ENCODE measurements at regions not wholly inside any gene's neighbourhood (a gene's known extent, or its start where the extent isn't known, plus 50 kb on each side); places are given as distances from the start of the nearest gene placed in this dataset.
"Not testable (repeated sequence)": the region's sequence is repeated elsewhere in the genome, so short reads cannot be mapped to it uniquely, and the experiment has no call there.

- Histone ChIP-seq H2AFZ (ENCODE audit: low read depth, low read length) (no peak overlapping the region), H3K9ac (replicated peaks; ENCODE audit: extremely low read depth, insufficient read depth, low read length) (no peak overlapping the region), H3K9me1 (replicated peaks; ENCODE audit: control insufficient read depth, extremely low read depth, insufficient read depth, low read length) (no peaks in the 10 kb centered on the region), H4K20me1 (replicated peaks; ENCODE audit: control insufficient read depth, extremely low read depth, insufficient read depth, low read length) (no peaks in the 10 kb centered on the region), H3K4me3 (replicated peaks in 1 of 3; ENCODE audit: insufficient read depth in 1 of 3, low read depth in 1 of 3, low read length in 3 of 3) (no peak overlapping the region), H3K36me3 (ENCODE audit: control insufficient read depth in 2 of 2, extremely low read depth in 1 of 2, insufficient read depth in 2 of 2, low read length in 2 of 2) (no peaks in the 10 kb centered on the region), H3K9me3 (replicated peaks; ENCODE audit: control insufficient read depth, insufficient read depth, low read length) (no peaks in the 10 kb centered on the region), H3K4me2 (ENCODE audit: insufficient read depth, low read length) (no peak overlapping the region), H3K4me1 (ENCODE audit: control insufficient read depth, extremely low read depth, insufficient read depth, low read length) (peaks cover 3% of the 10 kb centered on the region), H3K27me3 (ENCODE audit: control insufficient read depth in 2 of 2, insufficient read depth in 2 of 2, low read length in 2 of 2) (no peaks in the 10 kb centered on the region), H3K27ac (ENCODE audit: insufficient read depth, low read depth, low read length) (no peak overlapping the region), H3K79me2 (ENCODE audit: control insufficient read depth, insufficient read depth, low read length) (no peaks in the 10 kb centered on the region)
- intact Hi-C loops (cut with micrococcal nuclease) (loop anchor here (10.0 kb wide), 1 partner anchor 46 kb away; no protein-coding TSS in a partner anchor), dilution Hi-C loops (cut with MboI; ENCODE audit: extremely low pct_ligation_motif_present, low sequenced_read_pairs) (no loop called here)
- POLR2A ChIA-PET, result no interaction called here
- TF ChIP-seq GATA2 (IDR thresholded peaks at IDR 0.05; ENCODE audit: insufficient read depth, insufficient read length, low read depth, low read length) (no peak), JUN (IDR thresholded peaks at IDR 0.05; ENCODE audit: borderline replicate concordance, insufficient read depth, insufficient read length, low read depth) (no peak), MYC (IDR thresholded peaks at IDR 0.05; ENCODE audit: low read depth, low read length) (no peak), POLR2AphosphoS5 (IDR thresholded peaks at IDR 0.05; ENCODE audit: insufficient read depth, low read depth, low read length) (no peak), POLR2A (IDR thresholded peaks at IDR 0.05; ENCODE audit: low read depth, low read length) (no peak), CTCF (IDR thresholded peaks at IDR 0.05; ENCODE audit: extremely low read depth in 1 of 2, insufficient read depth in 1 of 2, low read depth in 1 of 2, low read length in 2 of 2) (no peak)
- TF ChIP-seq, protein P1, sequence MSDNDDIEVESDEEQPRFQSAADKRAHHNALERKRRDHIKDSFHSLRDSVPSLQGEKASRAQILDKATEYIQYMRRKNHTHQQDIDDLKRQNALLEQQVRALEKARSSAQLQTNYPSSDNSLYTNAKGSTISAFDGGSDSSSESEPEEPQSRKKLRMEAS (IDR thresholded peaks at IDR 0.05; ENCODE audit: insufficient read depth, insufficient read length), result no peak
- no TSS peak for BruUV-seq (replicated peaks)
- CTCF ChIA-PET, result no interaction called here
- peak; percentile 54 for FAIRE-seq
- DNase-seq (ENCODE audit: low read depth, low spot score), result peak; percentile 16
Measured at GRCh38 chrX:34238896-34239295, 106.8 kb upstream of the FAM47A start.

GRCh38 chrX:34230156-34230555 is 98.0 kb upstream of the FAM47A start:
- H3K9me1 ChIP-seq (replicated peaks; ENCODE audit: control insufficient read depth, extremely low read depth, insufficient read depth, low read length); H2AFZ ChIP-seq (ENCODE audit: low read depth, low read length); dilution Hi-C loops (cut with MboI; ENCODE audit: extremely low pct_ligation_motif_present, low sequenced_read_pairs); FAIRE-seq; H3K79me2 ChIP-seq (ENCODE audit: control insufficient read depth, insufficient read depth, low read length); H3K27ac ChIP-seq (ENCODE audit: insufficient read depth, low read depth, low read length); DNase-seq (ENCODE audit: low read depth, low spot score); BruUV-seq (replicated peaks); H3K27me3 ChIP-seq (ENCODE audit: control insufficient read depth in 2 of 2, insufficient read depth in 2 of 2, low read length in 2 of 2); CTCF ChIA-PET; POLR2A ChIA-PET; H3K4me2 ChIP-seq (ENCODE audit: insufficient read depth, low read length); H4K20me1 ChIP-seq (replicated peaks; ENCODE audit: control insufficient read depth, extremely low read depth, insufficient read depth, low read length); H3K4me3 ChIP-seq (replicated peaks in 1 of 3; ENCODE audit: insufficient read depth in 1 of 3, low read depth in 1 of 3, low read length in 3 of 3); H3K4me1 ChIP-seq (ENCODE audit: control insufficient read depth, extremely low read depth, insufficient read depth, low read length); H3K9me3 ChIP-seq (replicated peaks; ENCODE audit: control insufficient read depth, insufficient read depth, low read length); H3K36me3 ChIP-seq (ENCODE audit: control insufficient read depth in 2 of 2, extremely low read depth in 1 of 2, insufficient read depth in 2 of 2, low read length in 2 of 2); H3K9ac ChIP-seq (replicated peaks; ENCODE audit: extremely low read depth, insufficient read depth, low read length): not testable (repeated sequence)
- intact Hi-C loops (cut with micrococcal nuclease), result loop anchor here (10.0 kb wide), 1 partner anchor 55 kb away; no protein-coding TSS in a partner anchor

All from endothelial cell of umbilical vein (primary cell).